ENCODE measurements at regions not wholly inside any gene's neighbourhood (a gene's known extent, or its start where the extent isn't known, plus 50 kb on each side); places are given as distances from the start of the nearest gene placed in this dataset.

DNA sequence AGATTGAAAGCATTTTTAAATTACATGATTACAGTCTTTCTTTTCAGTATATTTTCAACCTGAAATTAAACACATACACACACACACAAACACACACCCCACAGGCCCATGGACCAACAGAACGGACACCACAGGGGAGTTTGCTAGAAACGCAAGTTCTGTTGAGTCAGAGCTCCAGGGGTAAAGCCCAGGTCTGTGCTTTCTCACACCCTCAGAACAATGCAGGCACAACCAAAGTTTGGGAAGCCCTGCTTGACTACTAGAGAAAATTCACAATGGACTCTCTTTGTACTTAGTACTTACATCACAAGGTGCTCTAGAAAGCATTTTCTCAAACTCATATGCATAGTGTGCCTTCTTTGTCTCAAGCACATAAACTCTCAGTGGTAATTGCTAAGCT lies 704.0 kb upstream of the IGFBP3 start:
- no peaks in the 10 kb centered on the region for H4K20me1 ChIP-seq (ENCODE audit: insufficient read depth, low read length)

DNA sequence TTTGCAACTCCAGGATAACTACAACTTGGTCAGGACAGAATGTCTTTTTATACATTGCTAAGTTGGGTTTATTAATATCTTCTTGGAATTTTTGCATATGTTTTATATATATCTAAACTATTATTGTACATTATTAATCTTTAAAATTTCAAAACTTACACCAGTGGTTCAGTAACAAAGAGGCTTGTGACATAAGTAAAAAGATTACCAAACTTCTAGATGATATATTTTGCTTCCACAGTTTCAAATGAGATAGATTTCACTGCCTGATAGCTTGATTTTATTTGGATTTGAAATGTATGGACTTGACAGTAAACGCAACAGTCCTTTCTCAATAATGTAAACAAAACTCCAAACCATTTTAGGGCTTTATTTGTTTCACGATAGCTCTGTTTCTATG lies 701.2 kb upstream of the IGFBP3 start:
- no peak overlapping the region for H3K4me3 ChIP-seq (ENCODE audit: insufficient read depth, low read length)
- H3K4me2 ChIP-seq (ENCODE audit: insufficient read depth, low read length): no peak overlapping the region
- no peak overlapping the region for H3K27ac ChIP-seq (ENCODE audit: low read depth, low read length)
- H3K36me3 ChIP-seq (ENCODE audit: insufficient read depth, low read length): no peaks in the 10 kb centered on the region
- no peaks in the 10 kb centered on the region for H3K79me2 ChIP-seq (ENCODE audit: insufficient read depth, low read length)
- H3K9me3 ChIP-seq (ENCODE audit: low read depth, low read length): no peaks in the 10 kb centered on the region
- no peaks in the 10 kb centered on the region for H3K4me1 ChIP-seq (ENCODE audit: insufficient read depth, low read length)
- no peak for DNase-seq (ENCODE audit: insufficient read length, low spot score, missing footprints)
- TF ChIP-seq, protein P1, sequence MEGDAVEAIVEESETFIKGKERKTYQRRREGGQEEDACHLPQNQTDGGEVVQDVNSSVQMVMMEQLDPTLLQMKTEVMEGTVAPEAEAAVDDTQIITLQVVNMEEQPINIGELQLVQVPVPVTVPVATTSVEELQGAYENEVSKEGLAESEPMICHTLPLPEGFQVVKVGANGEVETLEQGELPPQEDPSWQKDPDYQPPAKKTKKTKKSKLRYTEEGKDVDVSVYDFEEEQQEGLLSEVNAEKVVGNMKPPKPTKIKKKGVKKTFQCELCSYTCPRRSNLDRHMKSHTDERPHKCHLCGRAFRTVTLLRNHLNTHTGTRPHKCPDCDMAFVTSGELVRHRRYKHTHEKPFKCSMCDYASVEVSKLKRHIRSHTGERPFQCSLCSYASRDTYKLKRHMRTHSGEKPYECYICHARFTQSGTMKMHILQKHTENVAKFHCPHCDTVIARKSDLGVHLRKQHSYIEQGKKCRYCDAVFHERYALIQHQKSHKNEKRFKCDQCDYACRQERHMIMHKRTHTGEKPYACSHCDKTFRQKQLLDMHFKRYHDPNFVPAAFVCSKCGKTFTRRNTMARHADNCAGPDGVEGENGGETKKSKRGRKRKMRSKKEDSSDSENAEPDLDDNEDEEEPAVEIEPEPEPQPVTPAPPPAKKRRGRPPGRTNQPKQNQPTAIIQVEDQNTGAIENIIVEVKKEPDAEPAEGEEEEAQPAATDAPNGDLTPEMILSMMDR (IDR thresholded peaks at IDR 0.05; ENCODE audit: extremely low read depth, low read depth, low read length): no peak
- H4K20me1 ChIP-seq (ENCODE audit: insufficient read depth, low read length): no peaks in the 10 kb centered on the region
- no peaks in the 10 kb centered on the region for H3K27me3 ChIP-seq (ENCODE audit: insufficient read depth, low read length)
- no peak overlapping the region for H2AFZ ChIP-seq (ENCODE audit: low read length)

More for the DNA sequence above, 704.0 kb upstream of the IGFBP3 start:
- no peaks in the 10 kb centered on the region for H3K27me3 ChIP-seq (ENCODE audit: insufficient read depth, low read length)
- H3K4me2 ChIP-seq (ENCODE audit: insufficient read depth, low read length): no peak overlapping the region
- TF ChIP-seq, protein P1 (IDR thresholded peaks at IDR 0.05; ENCODE audit: extremely low read depth, low read depth, low read length): no peak
- no peak overlapping the region for H2AFZ ChIP-seq (ENCODE audit: low read length)
- H3K27ac ChIP-seq (ENCODE audit: low read depth, low read length): no peak overlapping the region
- DNase-seq (ENCODE audit: insufficient read length, low spot score, missing footprints): no peak
- no peaks in the 10 kb centered on the region for H3K79me2 ChIP-seq (ENCODE audit: insufficient read depth, low read length)
- no peaks in the 10 kb centered on the region for H3K36me3 ChIP-seq (ENCODE audit: insufficient read depth, low read length)
- no peaks in the 10 kb centered on the region for H3K9me3 ChIP-seq (ENCODE audit: low read depth, low read length)
- peaks cover 3% of the 10 kb centered on the region for H3K4me1 ChIP-seq (ENCODE audit: insufficient read depth, low read length)
- no peak overlapping the region for H3K4me3 ChIP-seq (ENCODE audit: insufficient read depth, low read length)

DNA sequence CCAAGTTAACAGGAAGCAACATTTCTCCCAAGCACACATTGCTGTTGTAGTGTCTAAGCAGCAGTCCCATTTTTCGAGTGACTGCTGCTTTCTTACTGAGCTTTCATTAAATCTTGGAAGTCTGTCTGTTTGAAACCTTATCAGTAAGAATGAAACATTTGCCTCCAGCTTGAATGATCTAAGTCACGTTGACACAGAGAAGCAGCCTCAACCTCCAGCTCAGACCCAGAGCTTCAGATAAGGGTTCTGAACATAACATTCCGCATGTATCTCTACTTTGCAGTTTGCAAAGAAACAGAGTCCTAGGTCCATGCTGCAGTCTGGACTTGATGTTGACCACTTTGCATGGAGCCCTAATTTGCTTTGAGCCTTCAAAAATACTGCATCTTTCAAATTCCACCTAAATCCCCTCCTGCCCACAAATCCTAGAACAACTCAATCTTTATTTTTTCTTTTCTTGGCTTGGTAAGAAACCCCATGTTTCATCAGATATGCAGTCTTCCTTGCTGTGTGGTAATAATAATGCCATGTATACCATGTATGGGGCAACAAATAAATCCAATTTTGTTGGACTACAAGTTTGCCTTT lies 698.7 kb upstream of the IGFBP3 start:
- no peak overlapping the region for H2AFZ ChIP-seq (ENCODE audit: low read length)
- no peak overlapping the region for H3K4me2 ChIP-seq (ENCODE audit: insufficient read depth, low read length)
- no peaks in the 10 kb centered on the region for H3K79me2 ChIP-seq (ENCODE audit: insufficient read depth, low read length)
- H4K20me1 ChIP-seq (ENCODE audit: insufficient read depth, low read length): no peaks in the 10 kb centered on the region
- H3K4me1 ChIP-seq (ENCODE audit: insufficient read depth, low read length): no peaks in the 10 kb centered on the region
- H3K36me3 ChIP-seq (ENCODE audit: insufficient read depth, low read length): no peaks in the 10 kb centered on the region
- no peak for DNase-seq (ENCODE audit: insufficient read length, low spot score, missing footprints)
- H3K9me3 ChIP-seq (ENCODE audit: low read depth, low read length): no peaks in the 10 kb centered on the region
- no peak overlapping the region for H3K27ac ChIP-seq (ENCODE audit: low read depth, low read length)
- TF ChIP-seq, protein P1 (IDR thresholded peaks at IDR 0.05; ENCODE audit: extremely low read depth, low read depth, low read length): no peak
- H3K27me3 ChIP-seq (ENCODE audit: insufficient read depth, low read length): no peaks in the 10 kb centered on the region
- no peak overlapping the region for H3K4me3 ChIP-seq (ENCODE audit: insufficient read depth, low read length)

DNA sequence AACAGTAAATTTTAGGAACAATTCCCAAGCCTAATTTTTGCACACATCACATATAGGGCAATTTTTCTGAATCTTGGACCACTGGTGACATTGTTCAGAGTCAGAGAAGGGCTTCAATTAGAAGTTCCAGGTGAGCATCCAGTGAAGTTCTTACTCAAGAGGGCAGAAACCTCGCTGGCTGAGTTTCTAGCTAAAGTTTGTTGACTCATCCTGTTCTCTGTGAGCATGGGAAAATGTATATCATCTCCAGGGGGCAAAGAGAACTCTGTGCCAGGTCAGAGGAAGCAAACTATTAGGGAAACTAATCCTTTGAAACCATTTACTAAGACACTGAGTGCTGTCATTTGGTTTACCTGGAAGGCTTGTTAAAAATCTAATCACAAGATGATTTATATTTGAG lies 695.6 kb upstream of the IGFBP3 start:
- Histone ChIP-seq H3K9me3 (ENCODE audit: low read depth, low read length) (no peaks in the 10 kb centered on the region), H2AFZ (ENCODE audit: low read length) (no peak overlapping the region), H3K4me3 (ENCODE audit: insufficient read depth, low read length) (no peak overlapping the region), H3K27me3 (ENCODE audit: insufficient read depth, low read length) (no peaks in the 10 kb centered on the region), H3K27ac (ENCODE audit: low read depth, low read length) (no peak overlapping the region), H3K79me2 (ENCODE audit: insufficient read depth, low read length) (no peaks in the 10 kb centered on the region), H4K20me1 (ENCODE audit: insufficient read depth, low read length) (no peaks in the 10 kb centered on the region), H3K4me2 (ENCODE audit: insufficient read depth, low read length) (no peak overlapping the region), H3K36me3 (ENCODE audit: insufficient read depth, low read length) (no peaks in the 10 kb centered on the region), H3K4me1 (ENCODE audit: insufficient read depth, low read length) (no peaks in the 10 kb centered on the region)
- DNase-seq (ENCODE audit: insufficient read length, low spot score, missing footprints): no peak
- TF ChIP-seq, protein P1 (IDR thresholded peaks at IDR 0.05; ENCODE audit: extremely low read depth, low read depth, low read length): no peak

Measured in osteoblast (primary cell).